ENCODE measurements at regions not wholly inside any gene's neighbourhood (a gene's known extent, or its start where the extent isn't known, plus 50 kb on each side); places are given as distances from the start of the nearest gene placed in this dataset.

GRCh38 chr2:7527165-7527722, 610.0 kb downstream of the RNF144A start:
- Histone ChIP-seq H3K79me2 (replicated peaks; ENCODE audit: insufficient read depth, low read length) (no peaks in the 10 kb centered on the region), H3K27ac (ENCODE audit: low read length) (no peak overlapping the region), H3K9me2 (ENCODE audit: insufficient read depth, low read length) (no peaks in the 10 kb centered on the region), H3K36me3 (ENCODE audit: insufficient read depth, low read length) (no peaks in the 10 kb centered on the region), H2AFZ (ENCODE audit: low read depth, low read length) (no peak overlapping the region), H3K9ac (ENCODE audit: low read length) (no peak overlapping the region), H4K20me1 (ENCODE audit: insufficient read depth) (no peaks in the 10 kb centered on the region), H3F3A (ENCODE audit: insufficient read depth, low read length, poor library complexity, severe bottlenecking) (no peaks in the 10 kb centered on the region), H3K4me2 (ENCODE audit: low read length) (no peak overlapping the region), H3K27me3 (ENCODE audit: insufficient read depth, low read depth, low read length) (no peaks in the 10 kb centered on the region), H3K9me3 (ENCODE audit: low read length) (peaks cover 5% of the 10 kb centered on the region), H3K4me3 (ENCODE audit: low read length) (no peak overlapping the region)
- TF ChIP-seq MXI1 (conservative IDR thresholded peaks at IDR 0.05; ENCODE audit: poor library complexity, severe bottlenecking), result no peak
- TF ChIP-seq EP300 (conservative IDR thresholded peaks at IDR 0.05; ENCODE audit: poor library complexity, severe bottlenecking), result no peak
- TF ChIP-seq SMC3 (conservative IDR thresholded peaks at IDR 0.05; ENCODE audit: poor library complexity), result no peak
- TF ChIP-seq RAD21 (conservative IDR thresholded peaks at IDR 0.05), result no peak
- no peak for TF ChIP-seq CTCF (IDR thresholded peaks at IDR 0.05; ENCODE audit: poor library complexity, severe bottlenecking)
- TF ChIP-seq TAF1 (IDR thresholded peaks at IDR 0.05; ENCODE audit: low read depth), result no peak
- no peak for TF ChIP-seq EZH2 (IDR thresholded peaks at IDR 0.05; ENCODE audit: borderline replicate concordance, insufficient read depth, low read length, poor library complexity, severe bottlenecking)

GRCh38 chr2:7530001-7530400, 612.8 kb downstream of the RNF144A start:
- Histone ChIP-seq H3K9me3 (ENCODE audit: low read length) (peaks cover 5% of the 10 kb centered on the region), H3K9ac (ENCODE audit: low read length) (no peak overlapping the region), H3K36me3 (ENCODE audit: insufficient read depth, low read length) (no peaks in the 10 kb centered on the region), H2AFZ (ENCODE audit: low read depth, low read length) (no peak overlapping the region), H3K27me3 (ENCODE audit: insufficient read depth, low read depth, low read length) (no peaks in the 10 kb centered on the region), H3K79me2 (replicated peaks; ENCODE audit: insufficient read depth, low read length) (no peaks in the 10 kb centered on the region), H3K9me2 (ENCODE audit: insufficient read depth, low read length) (no peaks in the 10 kb centered on the region), H3F3A (ENCODE audit: insufficient read depth, low read length, poor library complexity, severe bottlenecking) (no peaks in the 10 kb centered on the region), H3K27ac (ENCODE audit: low read length) (no peak overlapping the region), H3K4me3 (ENCODE audit: low read length) (no peak overlapping the region), H4K20me1 (ENCODE audit: insufficient read depth) (no peaks in the 10 kb centered on the region), H3K4me2 (ENCODE audit: low read length) (no peak overlapping the region)
- no peak for TF ChIP-seq EZH2 (IDR thresholded peaks at IDR 0.05; ENCODE audit: borderline replicate concordance, insufficient read depth, low read length, poor library complexity, severe bottlenecking)
- TF ChIP-seq EP300 (conservative IDR thresholded peaks at IDR 0.05; ENCODE audit: poor library complexity, severe bottlenecking), result no peak
- no peak for TF ChIP-seq REST (IDR thresholded peaks at IDR 0.05; ENCODE audit: borderline replicate concordance)
- TF ChIP-seq TAF1 (IDR thresholded peaks at IDR 0.05; ENCODE audit: low read depth), result no peak
- TF ChIP-seq POLR2AphosphoS5 (IDR thresholded peaks at IDR 0.05), result no peak

All from neural cell (in vitro differentiated cells).